Suprapubic skin (tissue), 4 donors: ENCODE measurements at regions not wholly inside any gene's neighbourhood (a gene's known extent, or its start where the extent isn't known, plus 50 kb on each side); places are given as distances from the start of the nearest gene placed in this dataset.

Experiments used
- EP300 ChIP-seq: sonication (generic); formaldehyde crosslinking; IDR thresholded peaks from one replicate; pipeline ENCODE4 v1.6.1; 2017; ENCODE audit warnings: antibody characterized with exemption
- POLR2A ChIP-seq, 2 donors: fragments of 450-650 bp; IDR thresholded peaks; one replicate each; pipeline ENCODE4 v1.6.1; 2017; ENCODE audit warnings: antibody characterized with exemption in 2 of 2, mild to moderate bottlenecking in 2 of 2, moderate library complexity in 2 of 2
- POLR2AphosphoS5 ChIP-seq, 3 donors: sonication (generic); formaldehyde crosslinking; IDR thresholded peaks; one replicate each; pipeline ENCODE4 v1.6.1; 2017; ENCODE audit warnings: antibody characterized with exemption in 3 of 3
- TF ChIP-seq, protein P1 (sequence below), 2 donors: fragments of 200-600 bp in 1 of 2; fragments of 450-650 bp in 1 of 2; sonication (generic) in 1 of 2; IDR thresholded peaks; one replicate each; pipeline ENCODE4 v1.5.1; 2016 to 2019; ENCODE audit warnings: antibody characterized with exemption in 2 of 2, mild to moderate bottlenecking in 1 of 2, moderate library complexity in 1 of 2

DNA sequence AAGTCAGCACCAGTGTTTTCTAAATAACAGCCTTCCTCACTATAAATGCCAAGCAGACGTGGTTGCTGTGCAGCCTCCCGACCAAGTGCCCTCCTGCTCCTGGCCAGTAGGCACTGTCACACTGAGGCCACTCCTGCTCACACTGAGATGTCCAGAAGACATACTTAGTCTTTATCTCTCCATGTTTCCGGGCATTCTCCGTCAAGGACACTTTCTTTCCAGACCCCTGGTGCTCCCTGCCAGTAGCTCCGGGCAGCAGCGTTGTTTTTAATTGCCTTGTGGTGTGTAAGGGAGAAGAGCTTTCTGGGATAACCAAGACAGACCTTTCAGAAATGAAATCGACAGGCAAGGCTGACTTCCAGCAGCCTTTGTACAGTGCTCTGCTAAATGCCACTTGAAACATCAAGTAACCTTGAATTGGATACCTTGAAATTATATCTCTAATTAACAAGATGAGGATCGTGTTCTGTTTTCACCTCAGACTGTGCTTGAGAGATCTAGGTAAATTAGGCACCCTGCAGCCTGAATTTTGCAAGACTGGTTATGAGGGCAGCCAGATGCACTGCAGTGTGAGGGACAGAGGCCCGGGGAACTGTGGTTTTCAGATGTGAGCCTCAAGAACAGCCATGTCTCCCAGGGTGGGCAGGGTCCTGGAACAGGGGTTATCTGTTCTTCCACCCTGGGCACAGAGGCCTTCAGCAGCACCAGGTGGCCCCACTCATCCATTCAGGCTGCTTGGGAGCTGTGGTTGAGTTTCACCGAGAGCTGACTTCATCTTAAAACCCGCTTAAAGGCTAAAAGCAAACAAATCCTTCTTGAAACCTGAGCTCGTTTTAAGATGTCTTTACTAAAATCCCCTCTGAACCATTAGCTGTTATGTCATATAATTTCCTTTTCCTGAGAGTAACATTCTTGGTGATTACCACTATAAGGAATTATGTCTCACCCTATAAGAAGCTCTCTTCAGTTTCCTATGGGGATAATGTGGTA lies 105.5 kb upstream of the IL12A start:
- TF ChIP-seq, protein P1, sequence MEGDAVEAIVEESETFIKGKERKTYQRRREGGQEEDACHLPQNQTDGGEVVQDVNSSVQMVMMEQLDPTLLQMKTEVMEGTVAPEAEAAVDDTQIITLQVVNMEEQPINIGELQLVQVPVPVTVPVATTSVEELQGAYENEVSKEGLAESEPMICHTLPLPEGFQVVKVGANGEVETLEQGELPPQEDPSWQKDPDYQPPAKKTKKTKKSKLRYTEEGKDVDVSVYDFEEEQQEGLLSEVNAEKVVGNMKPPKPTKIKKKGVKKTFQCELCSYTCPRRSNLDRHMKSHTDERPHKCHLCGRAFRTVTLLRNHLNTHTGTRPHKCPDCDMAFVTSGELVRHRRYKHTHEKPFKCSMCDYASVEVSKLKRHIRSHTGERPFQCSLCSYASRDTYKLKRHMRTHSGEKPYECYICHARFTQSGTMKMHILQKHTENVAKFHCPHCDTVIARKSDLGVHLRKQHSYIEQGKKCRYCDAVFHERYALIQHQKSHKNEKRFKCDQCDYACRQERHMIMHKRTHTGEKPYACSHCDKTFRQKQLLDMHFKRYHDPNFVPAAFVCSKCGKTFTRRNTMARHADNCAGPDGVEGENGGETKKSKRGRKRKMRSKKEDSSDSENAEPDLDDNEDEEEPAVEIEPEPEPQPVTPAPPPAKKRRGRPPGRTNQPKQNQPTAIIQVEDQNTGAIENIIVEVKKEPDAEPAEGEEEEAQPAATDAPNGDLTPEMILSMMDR (IDR thresholded peaks at IDR 0.05): no peak
- TF ChIP-seq POLR2AphosphoS5 (IDR thresholded peaks at IDR 0.05) (no peak), POLR2A (IDR thresholded peaks at IDR 0.05) (no peak), EP300 (no peak)
